K562 (cell line): ENCODE measurements at regions not wholly inside any gene's neighbourhood (a gene's known extent, or its start where the extent isn't known, plus 50 kb on each side); places are given as distances from the start of the nearest gene placed in this dataset.

Source experiments
- E2F3 ChIP-seq: fragments of 250-450 bp; sonication (Bioruptor Pico); IDR thresholded peaks from 2 replicates; pipeline ENCODE4 v1.4.0; 2020; ENCODE audit warnings: mild to moderate bottlenecking
- FOXM1 ChIP-seq, 2 experiments: fragments of 450-650 bp in 1 of 2; sonication (generic) in 1 of 2; formaldehyde crosslinking in 1 of 2; IDR thresholded peaks; 2 replicates each; pipeline versions ENCODE4 v1.6.1 to v1.9.0; 2017 to 2022; ENCODE audit warnings: low read depth in 2 of 2, mild to moderate bottlenecking in 2 of 2, missing genetic modification reagents in 1 of 2, moderate library complexity in 1 of 2
- HDAC8 ChIP-seq: fragments of 450-650 bp; IDR thresholded peaks from 2 replicates; pipeline ENCODE4 v1.6.1; 2016; ENCODE audit warnings: mild to moderate bottlenecking, missing genetic modification characterization, moderate library complexity, missing compliant biosample characterization
- U2AF2 ChIP-seq: fragments of 200-400 bp; formaldehyde crosslinking; optimal IDR thresholded peaks from 2 replicates; pipeline ENCODE3; 2017; ENCODE audit warnings: low read depth, mild to moderate bottlenecking, low read length
- ZFP1 ChIP-seq: fragments of 450-650 bp; formaldehyde crosslinking; IDR thresholded peaks from 2 replicates; pipeline ENCODE4 v1.4.0; 2020; ENCODE audit warnings: mild to moderate bottlenecking, mixed read lengths
- ZNF197 ChIP-seq: fragments of 200-800 bp; sonication (Bioruptor generic); IDR thresholded peaks from 2 replicates; pipeline ENCODE4 v1.6.1; 2016; ENCODE audit warnings: low read depth, missing genetic modification characterization, missing compliant biosample characterization
- ZNF316 ChIP-seq: fragments of 450-650 bp; IDR thresholded peaks from 2 replicates; pipeline ENCODE4 v1.6.1; 2016
- ZNF668 ChIP-seq: fragments of 250-450 bp; sonication (Bioruptor Pico); IDR thresholded peaks from 2 replicates; pipeline ENCODE4 v1.8.0; 2022; ENCODE audit warnings: mild to moderate bottlenecking, inconsistent platforms
- ZNF696 ChIP-seq: fragments of 250-450 bp; sonication (Bioruptor Pico); conservative IDR thresholded peaks from 2 replicates; pipeline ENCODE4 v1.4.0; 2020; ENCODE audit warnings: mild to moderate bottlenecking, moderate library complexity
- ZNF778 ChIP-seq: fragments of 450-650 bp; formaldehyde crosslinking; IDR thresholded peaks from 2 replicates; pipeline ENCODE4 v1.4.0; 2020; ENCODE audit warnings: mild to moderate bottlenecking, moderate library complexity
- ZSCAN29 ChIP-seq: fragments of 450-650 bp; IDR thresholded peaks from 2 replicates; pipeline ENCODE4 v1.6.1; 2017
- TF ChIP-seq, protein P1 (sequence below): fragments of 250-450 bp; sonication (Bioruptor Pico); IDR thresholded peaks from 2 replicates; pipeline ENCODE4 v1.8.0; 2022; ENCODE audit warnings: inconsistent platforms
- TF ChIP-seq, protein P2 (sequence below): fragments of 450-650 bp; IDR thresholded peaks from 2 replicates; pipeline ENCODE4 v1.6.1; 2017; ENCODE audit warnings: mild to moderate bottlenecking, moderate library complexity

DNA sequence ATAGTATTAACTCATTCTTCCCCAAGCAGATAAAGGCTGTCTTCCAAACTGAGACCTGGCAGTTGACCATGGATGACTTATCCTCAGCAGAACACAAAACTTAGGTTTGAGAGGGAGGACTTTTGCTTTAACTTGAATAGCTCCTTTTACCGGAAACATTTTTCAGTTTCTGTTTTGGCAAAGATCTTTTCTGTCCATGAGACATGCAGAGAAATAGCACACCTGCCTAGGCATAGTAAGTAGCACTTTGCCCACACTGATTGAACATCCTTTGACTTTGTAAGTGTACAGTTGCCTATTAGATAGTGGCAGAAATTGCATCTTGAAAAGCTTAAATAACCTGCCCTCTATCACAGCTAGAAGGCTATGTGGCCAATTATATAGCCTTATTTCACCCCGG lies 1962.5 kb downstream of the MRPL39 start (continued):
- TF ChIP-seq, protein P1, sequence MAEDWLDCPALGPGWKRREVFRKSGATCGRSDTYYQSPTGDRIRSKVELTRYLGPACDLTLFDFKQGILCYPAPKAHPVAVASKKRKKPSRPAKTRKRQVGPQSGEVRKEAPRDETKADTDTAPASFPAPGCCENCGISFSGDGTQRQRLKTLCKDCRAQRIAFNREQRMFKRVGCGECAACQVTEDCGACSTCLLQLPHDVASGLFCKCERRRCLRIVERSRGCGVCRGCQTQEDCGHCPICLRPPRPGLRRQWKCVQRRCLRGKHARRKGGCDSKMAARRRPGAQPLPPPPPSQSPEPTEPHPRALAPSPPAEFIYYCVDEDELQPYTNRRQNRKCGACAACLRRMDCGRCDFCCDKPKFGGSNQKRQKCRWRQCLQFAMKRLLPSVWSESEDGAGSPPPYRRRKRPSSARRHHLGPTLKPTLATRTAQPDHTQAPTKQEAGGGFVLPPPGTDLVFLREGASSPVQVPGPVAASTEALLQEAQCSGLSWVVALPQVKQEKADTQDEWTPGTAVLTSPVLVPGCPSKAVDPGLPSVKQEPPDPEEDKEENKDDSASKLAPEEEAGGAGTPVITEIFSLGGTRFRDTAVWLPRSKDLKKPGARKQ (CRISPR knock-in tag): no peak
- TF ChIP-seq, protein P2, sequence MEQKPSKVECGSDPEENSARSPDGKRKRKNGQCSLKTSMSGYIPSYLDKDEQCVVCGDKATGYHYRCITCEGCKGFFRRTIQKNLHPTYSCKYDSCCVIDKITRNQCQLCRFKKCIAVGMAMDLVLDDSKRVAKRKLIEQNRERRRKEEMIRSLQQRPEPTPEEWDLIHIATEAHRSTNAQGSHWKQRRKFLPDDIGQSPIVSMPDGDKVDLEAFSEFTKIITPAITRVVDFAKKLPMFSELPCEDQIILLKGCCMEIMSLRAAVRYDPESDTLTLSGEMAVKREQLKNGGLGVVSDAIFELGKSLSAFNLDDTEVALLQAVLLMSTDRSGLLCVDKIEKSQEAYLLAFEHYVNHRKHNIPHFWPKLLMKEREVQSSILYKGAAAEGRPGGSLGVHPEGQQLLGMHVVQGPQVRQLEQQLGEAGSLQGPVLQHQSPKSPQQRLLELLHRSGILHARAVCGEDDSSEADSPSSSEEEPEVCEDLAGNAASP: no peak
- no peak for TF ChIP-seq ZSCAN29
- no peak for TF ChIP-seq FOXM1 (IDR thresholded peaks at IDR 0.05; ENCODE audit: low read depth)
- no peak for TF ChIP-seq FOXM1 (CRISPR knock-in tag; IDR thresholded peaks at IDR 0.05; ENCODE audit: low read depth)
- no peak for TF ChIP-seq E2F3
- no peak for TF ChIP-seq HDAC8 (tag)
- no peak for TF ChIP-seq ZNF668 (CRISPR knock-in tag)
- TF ChIP-seq U2AF2: no peak
- TF ChIP-seq ZNF778 (CRISPR knock-in tag): no peak
- TF ChIP-seq ZFP1 (CRISPR knock-in tag): no peak
- no peak for TF ChIP-seq ZNF696 (CRISPR knock-in tag)
- no peak for TF ChIP-seq ZNF197 (CRISPR knock-in tag)
- TF ChIP-seq ZNF316: no peak
